Omental fat pad (tissue), 3 donors: ENCODE measurements at regions not wholly inside any gene's neighbourhood (a gene's known extent, or its start where the extent isn't known, plus 50 kb on each side); places are given as distances from the start of the nearest gene placed in this dataset.

ENCODE experiments used
- ATAC-seq: fragments of 150-250 bp; one replicate; pipeline ENCODE4 v1.9.1; 2016; ENCODE audit warnings: mild to moderate bottlenecking, moderate library complexity; ENCODE audit not compliant: low FRiP score
- DNase-seq: peaks from one replicate; pipeline ENCODE4 v3.0.0-alpha.2; 2019; ENCODE audit warnings: low spot score
- CTCF ChIP-seq, 3 donors: fragments of 450-650 bp; IDR thresholded peaks; one replicate each; pipeline ENCODE4 v1.5.1; 2016 to 2017; ENCODE audit warnings: antibody characterized with exemption in 3 of 3, mild to moderate bottlenecking in 3 of 3, moderate library complexity in 2 of 3

DNA sequence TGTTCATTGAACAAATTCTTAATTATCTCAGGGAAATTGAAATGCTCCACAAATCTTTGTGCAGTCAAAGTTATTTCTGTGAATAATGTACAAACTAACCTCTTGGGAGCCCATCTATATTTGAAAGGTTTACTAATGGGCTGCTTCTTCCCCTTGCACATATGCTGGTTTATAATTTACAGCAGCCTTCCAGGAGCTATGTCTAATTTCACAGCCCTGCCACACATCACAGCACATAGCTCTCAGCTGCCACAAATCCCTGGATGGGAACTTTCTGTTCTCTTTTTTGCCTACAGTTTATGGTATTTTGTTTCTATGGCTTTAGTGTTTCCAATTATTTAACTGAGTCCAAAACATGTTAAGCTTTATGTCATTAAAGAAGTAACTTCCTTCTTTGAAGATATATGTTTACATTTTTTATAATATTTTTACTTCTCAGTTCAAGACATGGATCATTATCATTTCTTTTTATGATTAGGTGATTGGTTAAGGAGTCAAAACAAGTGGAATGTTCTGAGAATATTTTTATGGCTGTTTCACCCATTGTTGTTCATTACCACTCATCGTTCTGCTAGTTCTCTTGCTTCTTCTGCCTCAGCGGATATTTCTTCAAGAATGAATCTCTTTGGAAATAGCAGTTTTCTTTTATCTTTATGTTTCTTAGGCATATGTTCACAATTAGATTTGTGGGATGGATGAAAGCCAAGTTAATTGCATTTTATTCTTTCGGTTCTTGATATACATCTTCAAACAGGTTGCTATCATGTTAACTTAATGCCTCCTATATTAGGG lies 475.6 kb upstream of the MIS18BP1 start:
- no peak for ATAC-seq
- TF ChIP-seq CTCF (IDR thresholded peaks at IDR 0.05), result no peak

GRCh38 chr14:45727133-45727532 lies 474.1 kb upstream of the MIS18BP1 start:
- ATAC-seq (no peak), DNase-seq (no peak)
- TF ChIP-seq CTCF (IDR thresholded peaks at IDR 0.05), result no peak

More for the DNA sequence above, 475.6 kb upstream of the MIS18BP1 start:
- no peak for DNase-seq

DNA sequence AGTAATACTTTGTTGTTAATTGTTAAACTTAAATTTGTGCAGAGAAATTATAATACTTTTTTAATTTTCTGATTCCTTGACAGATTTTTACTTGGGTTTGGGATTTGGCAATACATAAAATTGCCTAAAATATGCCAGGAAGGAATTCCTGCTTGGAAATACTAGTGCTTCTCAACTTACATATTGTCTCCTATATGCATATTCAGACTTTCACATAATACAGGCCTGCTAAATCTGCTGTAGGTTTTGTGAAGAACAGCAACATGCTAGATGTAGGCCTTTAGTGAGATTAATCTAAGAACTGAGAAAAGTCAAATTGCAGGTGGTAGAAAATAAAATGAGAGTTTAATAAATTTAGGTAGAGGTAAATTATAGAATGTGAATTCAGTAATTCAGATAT lies 468.5 kb upstream of the MIS18BP1 start:
- no peak for ATAC-seq
- no peak for DNase-seq
- no peak for TF ChIP-seq CTCF (IDR thresholded peaks at IDR 0.05)

DNA sequence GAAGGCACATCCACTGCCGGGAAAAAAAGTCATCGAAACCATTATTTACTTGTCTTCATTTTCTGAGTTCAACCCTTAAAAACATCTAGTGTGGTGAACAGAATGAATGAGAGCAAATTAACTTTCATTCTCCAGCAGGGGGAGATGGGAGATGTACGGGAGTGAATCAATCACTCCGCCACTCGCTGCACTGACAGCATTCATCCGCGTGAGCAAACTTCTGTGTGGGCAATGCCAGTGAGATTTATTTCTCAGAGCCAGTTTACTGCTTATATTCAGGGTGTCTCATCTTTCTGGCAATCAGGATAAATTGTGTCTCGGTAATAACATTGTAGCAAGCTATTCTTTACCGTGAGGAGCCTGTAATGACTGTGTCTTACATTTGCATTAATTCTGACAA lies 463.6 kb upstream of the MIS18BP1 start:
- no peak for TF ChIP-seq CTCF (IDR thresholded peaks at IDR 0.05)
- ATAC-seq (no peak), DNase-seq (no peak)

GRCh38 chr14:45715946-45716345 lies 462.9 kb upstream of the MIS18BP1 start:
- ATAC-seq, result no peak
- DNase-seq, result no peak
- TF ChIP-seq CTCF (IDR thresholded peaks at IDR 0.05), result no peak

GRCh38 chr14:45709541-45709940 lies 456.5 kb upstream of the MIS18BP1 start:
- TF ChIP-seq CTCF (IDR thresholded peaks at IDR 0.05), result no peak
- DNase-seq (no peak), ATAC-seq (no peak)

- DNase-seq, result no peak
- ATAC-seq, result no peak
- TF ChIP-seq CTCF (IDR thresholded peaks at IDR 0.05), result no peak
Measured at GRCh38 chr14:45705940-45706534, 453.0 kb upstream of the MIS18BP1 start.
